ENCODE measurements at regions not wholly inside any gene's neighbourhood (a gene's known extent, or its start where the extent isn't known, plus 50 kb on each side); places are given as distances from the start of the nearest gene placed in this dataset.
A peak's percentile ranks its signal among the peaks of the same experiment; 100 is the strongest.
"Not testable (repeated sequence)": the region's sequence is repeated elsewhere in the genome, so short reads cannot be mapped to it uniquely, and the experiment has no call there.

GRCh38 chr20:56689318-56689717 lies 60.2 kb downstream of the TFAP2C start:
- DNase-seq, result no peak

- no peak for DNase-seq
Observed at GRCh38 chr20:56689852-56690485, 60.9 kb downstream of the TFAP2C start.

GRCh38 chr20:56690531-56691175 lies 61.5 kb downstream of the TFAP2C start:
- no peak for DNase-seq

DNA sequence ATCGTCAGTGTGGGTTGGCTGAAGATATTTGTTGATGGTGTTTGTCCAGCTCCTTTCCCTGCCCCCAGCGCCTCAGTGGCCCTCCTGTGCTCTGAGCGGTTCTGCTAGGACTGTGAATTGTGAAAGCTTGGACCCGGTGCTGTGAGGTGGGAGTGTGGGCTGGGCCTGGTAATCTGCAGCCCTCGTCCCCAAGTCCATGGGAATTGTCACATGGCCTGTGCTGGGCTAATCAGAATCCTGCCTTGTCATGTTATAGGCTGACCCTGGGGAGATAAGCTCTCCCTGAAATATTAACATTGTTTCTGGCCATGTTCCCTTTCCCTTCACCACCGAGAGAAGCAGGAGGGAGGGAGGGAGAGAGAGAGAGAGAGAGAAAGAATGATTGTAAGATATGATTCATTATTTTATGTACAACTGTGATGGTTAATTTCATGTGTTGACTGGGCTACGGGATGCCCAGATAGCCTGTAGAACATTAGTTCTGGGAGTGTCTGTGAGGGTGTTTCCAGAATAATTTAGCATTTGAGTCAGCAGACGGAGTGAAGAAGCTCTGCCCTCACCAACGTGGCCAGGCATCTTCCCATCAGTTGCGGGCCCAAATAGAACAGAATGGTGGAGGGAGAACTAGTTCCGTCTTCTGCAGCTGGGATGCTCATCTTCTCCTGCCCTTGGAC lies 62.4 kb downstream of the TFAP2C start:
- DNase-seq, result no peak

GRCh38 chr20:56693217-56693616 lies 64.1 kb downstream of the TFAP2C start:
- no peak for DNase-seq

GRCh38 chr20:56697476-56697875 lies 68.4 kb downstream of the TFAP2C start:
- no peak for DNase-seq

DNA sequence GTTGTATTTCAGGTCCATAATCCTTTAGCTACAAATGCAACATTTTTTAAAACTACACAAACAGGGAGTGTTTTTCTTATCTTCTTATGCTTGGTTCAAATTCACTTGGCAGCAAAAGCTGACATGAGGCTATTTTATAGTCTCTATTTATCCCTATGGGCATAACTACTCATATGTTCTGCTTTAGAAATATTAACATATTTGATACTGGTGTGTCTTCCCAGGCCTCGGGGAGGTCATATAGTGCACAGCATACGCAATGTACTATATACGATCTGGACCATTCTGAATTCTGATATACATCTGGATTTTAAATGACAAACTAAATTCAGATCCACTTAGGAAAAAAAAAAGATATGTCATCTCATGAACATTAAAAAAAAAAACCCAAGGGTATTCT lies 69.2 kb downstream of the TFAP2C start:
- DNase-seq, result no peak

DNA sequence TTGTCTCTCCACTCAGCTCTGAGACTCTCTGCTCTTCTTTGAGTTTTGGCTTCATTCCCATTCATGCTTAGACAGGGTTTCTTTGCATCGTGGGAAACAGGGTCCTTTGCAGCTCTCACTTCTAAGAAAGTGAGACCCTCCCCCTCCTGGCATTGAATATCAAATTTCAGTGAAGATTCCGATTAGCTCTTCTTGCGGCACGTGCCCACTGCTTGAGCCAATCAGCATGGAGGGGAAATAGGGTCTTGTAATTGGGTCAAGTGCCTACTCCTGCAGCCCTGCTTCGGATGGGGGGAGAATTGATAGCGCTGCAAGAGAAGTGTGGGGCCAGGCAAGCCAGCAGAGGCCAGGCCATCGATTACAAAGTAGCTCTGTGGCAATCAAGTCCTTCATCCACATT lies 69.6 kb downstream of the TFAP2C start:
- DNase-seq, result no peak

- DNase-seq, result no peak
Observed at GRCh38 chr20:56702931-56703840, 74.1 kb downstream of the TFAP2C start.

- no peak for DNase-seq
Observed at GRCh38 chr20:56706867-56707360, 77.8 kb downstream of the TFAP2C start.

- no peak for DNase-seq
Observed at GRCh38 chr20:56708991-56709390, 79.9 kb downstream of the TFAP2C start.

DNA sequence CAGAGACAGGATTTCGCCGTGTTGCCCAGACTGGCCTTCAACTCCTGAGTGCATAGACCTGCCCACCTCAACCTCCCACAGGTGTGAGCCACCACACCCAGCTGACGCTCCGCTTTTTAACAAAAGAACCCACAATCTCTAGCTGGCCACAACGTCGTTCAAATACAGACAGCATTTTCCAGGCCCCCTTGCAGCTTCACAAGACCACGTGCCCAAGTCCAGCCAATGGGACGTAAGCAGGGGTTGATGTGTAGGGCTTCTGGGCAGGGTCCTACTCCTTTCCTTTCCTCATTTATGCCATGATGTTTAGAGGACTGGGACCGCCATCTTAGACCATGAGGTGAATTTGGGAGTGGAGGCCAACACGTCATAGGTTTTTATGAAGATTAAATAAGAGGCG lies 81.0 kb downstream of the TFAP2C start:
- DNase-seq, result no peak

- not testable (repeated sequence) for DNase-seq
Observed at GRCh38 chr20:56710577-56710976, 81.5 kb downstream of the TFAP2C start.

GRCh38 chr20:56711018-56711417 lies 81.9 kb downstream of the TFAP2C start:
- DNase-seq, result no peak

DNA sequence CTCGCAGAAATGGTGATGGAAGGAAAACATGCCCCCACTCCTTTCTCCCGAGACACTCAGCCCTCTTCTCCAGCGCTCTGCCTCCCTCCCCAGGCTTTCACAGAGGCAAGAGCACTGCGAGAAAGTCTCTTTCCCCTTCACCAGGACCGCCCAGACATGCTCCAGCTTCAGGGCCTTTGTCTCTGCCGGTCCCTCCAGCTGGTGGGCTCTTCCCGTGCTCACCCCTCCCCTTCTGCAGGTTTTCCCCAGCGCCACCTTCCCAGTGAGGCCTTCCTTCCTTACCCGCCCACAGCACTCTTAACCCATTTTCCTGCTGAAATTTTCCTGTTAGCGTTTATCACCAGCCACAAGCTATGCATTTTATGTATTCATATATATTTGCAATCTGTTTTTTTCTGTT lies 86.2 kb downstream of the TFAP2C start:
- DNase-seq, result no peak

DNA sequence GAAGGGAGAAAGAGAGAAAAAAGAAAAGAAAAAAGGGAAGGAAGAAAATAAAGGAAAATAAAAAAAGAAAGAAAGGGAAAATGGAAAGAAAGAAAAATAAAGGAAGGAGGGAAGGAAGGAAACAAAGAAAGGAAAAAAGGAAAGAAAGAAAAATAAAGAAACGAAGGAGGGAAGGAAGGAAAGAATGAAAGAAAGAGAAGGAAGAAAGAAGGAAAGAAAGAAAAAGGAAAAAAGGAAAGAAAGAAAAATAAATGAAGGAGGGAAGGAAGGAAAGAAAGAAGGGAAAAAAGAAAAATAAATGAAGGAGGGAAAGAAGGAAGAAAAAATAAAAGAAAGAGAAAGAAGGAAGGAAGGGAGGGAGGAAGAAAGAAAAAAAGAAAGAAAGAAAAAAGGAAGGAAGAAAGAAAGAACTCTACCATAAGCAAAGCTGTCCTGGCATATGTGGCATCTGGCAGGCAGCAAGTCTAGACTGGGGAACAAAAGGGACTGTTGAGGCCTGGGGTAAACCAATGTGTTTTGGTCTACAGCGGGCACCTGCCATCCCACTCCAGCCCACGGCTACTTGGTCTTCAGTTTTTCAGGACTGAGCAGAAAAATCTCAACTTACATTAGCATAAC lies 86.9 kb downstream of the TFAP2C start:
- DNase-seq, result no peak

- no peak for DNase-seq
Observed at GRCh38 chr20:56716806-56717205, 87.7 kb downstream of the TFAP2C start.

DNA sequence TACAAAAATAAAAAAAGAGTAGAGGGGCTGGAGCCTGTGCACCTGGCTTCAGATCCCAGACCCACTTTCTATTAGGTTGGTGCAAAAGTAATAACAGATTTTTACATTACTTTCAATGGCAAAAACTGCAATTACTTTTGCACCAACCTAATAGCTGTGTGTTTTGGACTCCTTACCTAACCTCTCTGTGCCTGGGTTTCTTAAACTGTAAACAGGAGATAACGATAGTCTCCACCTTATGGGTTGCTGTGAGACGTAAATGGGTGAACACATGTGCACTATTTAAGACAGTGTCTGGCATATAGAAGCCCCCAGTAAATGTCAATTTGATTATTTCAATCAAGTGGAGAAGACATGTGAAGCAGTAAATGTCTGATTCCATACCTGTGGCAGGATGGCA lies 89.7 kb downstream of the TFAP2C start:
- no peak for DNase-seq

DNA sequence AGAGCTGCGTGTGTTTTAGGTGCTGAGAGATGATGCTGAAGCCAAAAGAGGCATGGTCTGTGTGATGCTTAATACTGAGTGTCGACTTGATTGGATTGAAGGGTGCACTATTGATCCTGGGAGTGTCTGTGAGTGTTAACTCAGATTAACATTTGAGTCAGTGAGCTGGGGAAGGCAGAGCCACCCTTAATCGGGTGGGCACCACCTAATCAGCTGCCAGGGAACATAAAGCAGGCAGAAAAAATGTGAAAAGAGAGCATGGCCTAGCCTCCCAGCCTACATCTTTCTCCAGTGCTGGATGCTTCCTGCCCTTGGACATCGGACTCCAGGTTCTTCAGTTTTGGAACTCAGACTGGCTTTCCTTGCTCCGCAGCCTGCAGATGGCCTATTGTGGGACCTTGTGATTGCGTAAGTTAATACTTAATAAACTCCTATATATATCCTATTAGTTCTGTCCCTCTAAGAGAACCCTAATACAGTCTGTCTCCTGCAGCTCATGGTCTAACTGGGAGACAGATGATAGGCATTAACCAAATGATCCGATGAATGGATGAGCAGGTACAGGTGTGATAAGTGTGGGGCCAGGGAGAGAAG lies 91.6 kb downstream of the TFAP2C start:
- no peak for DNase-seq

- DNase-seq, result peak; percentile 74
Observed at GRCh38 chr20:56722042-56722441, 92.9 kb downstream of the TFAP2C start.

DNA sequence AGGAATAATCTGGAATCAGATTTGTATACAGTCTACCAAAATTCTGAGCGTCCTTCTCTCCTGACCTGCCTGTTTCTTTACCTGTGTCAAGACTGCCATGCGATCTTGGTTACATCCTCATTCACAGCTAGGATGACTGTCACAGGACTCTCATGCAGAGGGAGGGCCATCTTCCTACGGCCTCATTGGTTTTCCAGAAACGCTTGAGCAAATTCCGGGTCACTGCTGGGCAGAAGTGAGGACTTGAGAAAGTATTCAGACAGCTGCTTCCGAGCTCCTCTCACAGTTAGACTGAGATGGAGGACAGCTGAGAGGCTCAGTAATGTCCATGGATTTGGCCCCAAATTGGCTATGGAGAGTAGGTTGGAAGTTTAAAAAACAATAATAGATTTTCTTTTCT lies 94.2 kb downstream of the TFAP2C start:
- no peak for DNase-seq

GRCh38 chr20:56724241-56724757 lies 95.2 kb downstream of the TFAP2C start:
- peak; percentile 46 to 67 for DNase-seq
